Suprapubic skin (tissue), 4 donors: ENCODE measurements at regions not wholly inside any gene's neighbourhood (a gene's known extent, or its start where the extent isn't known, plus 50 kb on each side); places are given as distances from the start of the nearest gene placed in this dataset.

ENCODE experiments used
- EP300 ChIP-seq: sonication (generic); formaldehyde crosslinking; IDR thresholded peaks from one replicate; pipeline ENCODE4 v1.6.1; 2017; ENCODE audit warnings: antibody characterized with exemption
- POLR2A ChIP-seq, 2 donors: fragments of 450-650 bp; IDR thresholded peaks; one replicate each; pipeline ENCODE4 v1.6.1; 2017; ENCODE audit warnings: antibody characterized with exemption in 2 of 2, mild to moderate bottlenecking in 2 of 2, moderate library complexity in 2 of 2
- POLR2AphosphoS5 ChIP-seq, 3 donors: sonication (generic); formaldehyde crosslinking; IDR thresholded peaks; one replicate each; pipeline ENCODE4 v1.6.1; 2017; ENCODE audit warnings: antibody characterized with exemption in 3 of 3
- TF ChIP-seq, protein P1 (sequence below), 2 donors: fragments of 200-600 bp in 1 of 2; fragments of 450-650 bp in 1 of 2; sonication (generic) in 1 of 2; IDR thresholded peaks; one replicate each; pipeline ENCODE4 v1.5.1; 2016 to 2019; ENCODE audit warnings: antibody characterized with exemption in 2 of 2, mild to moderate bottlenecking in 1 of 2, moderate library complexity in 1 of 2

DNA sequence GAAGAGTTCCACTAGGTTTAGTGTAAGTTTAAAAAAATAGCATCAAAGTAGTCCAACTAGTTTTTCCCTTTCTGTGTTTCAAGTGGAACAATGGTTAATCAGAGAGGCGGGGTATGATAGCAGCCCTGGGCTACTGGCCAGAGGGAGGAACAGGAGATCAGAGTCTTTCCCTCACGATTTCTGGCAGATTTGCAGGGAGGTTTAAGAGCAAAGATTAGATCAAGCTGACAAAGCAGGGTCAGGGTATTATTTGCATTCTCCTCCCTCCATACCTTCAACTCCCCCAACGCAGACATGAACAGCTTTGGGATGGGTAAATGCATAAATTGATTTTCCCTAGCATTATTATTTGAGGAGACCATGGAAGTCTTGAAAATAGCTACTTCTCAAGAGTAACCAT lies 277.6 kb upstream of the DIAPH2 start:
- TF ChIP-seq POLR2AphosphoS5 (IDR thresholded peaks at IDR 0.05) (no peak), EP300 (no peak), POLR2A (IDR thresholded peaks at IDR 0.05) (no peak)
- TF ChIP-seq, protein P1, sequence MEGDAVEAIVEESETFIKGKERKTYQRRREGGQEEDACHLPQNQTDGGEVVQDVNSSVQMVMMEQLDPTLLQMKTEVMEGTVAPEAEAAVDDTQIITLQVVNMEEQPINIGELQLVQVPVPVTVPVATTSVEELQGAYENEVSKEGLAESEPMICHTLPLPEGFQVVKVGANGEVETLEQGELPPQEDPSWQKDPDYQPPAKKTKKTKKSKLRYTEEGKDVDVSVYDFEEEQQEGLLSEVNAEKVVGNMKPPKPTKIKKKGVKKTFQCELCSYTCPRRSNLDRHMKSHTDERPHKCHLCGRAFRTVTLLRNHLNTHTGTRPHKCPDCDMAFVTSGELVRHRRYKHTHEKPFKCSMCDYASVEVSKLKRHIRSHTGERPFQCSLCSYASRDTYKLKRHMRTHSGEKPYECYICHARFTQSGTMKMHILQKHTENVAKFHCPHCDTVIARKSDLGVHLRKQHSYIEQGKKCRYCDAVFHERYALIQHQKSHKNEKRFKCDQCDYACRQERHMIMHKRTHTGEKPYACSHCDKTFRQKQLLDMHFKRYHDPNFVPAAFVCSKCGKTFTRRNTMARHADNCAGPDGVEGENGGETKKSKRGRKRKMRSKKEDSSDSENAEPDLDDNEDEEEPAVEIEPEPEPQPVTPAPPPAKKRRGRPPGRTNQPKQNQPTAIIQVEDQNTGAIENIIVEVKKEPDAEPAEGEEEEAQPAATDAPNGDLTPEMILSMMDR (IDR thresholded peaks at IDR 0.05) = no peak
